ENCODE measurements at regions not wholly inside any gene's neighbourhood (a gene's known extent, or its start where the extent isn't known, plus 50 kb on each side); places are given as distances from the start of the nearest gene placed in this dataset.
"Not testable (repeated sequence)": the region's sequence is repeated elsewhere in the genome, so short reads cannot be mapped to it uniquely, and the experiment has no call there.

DNA sequence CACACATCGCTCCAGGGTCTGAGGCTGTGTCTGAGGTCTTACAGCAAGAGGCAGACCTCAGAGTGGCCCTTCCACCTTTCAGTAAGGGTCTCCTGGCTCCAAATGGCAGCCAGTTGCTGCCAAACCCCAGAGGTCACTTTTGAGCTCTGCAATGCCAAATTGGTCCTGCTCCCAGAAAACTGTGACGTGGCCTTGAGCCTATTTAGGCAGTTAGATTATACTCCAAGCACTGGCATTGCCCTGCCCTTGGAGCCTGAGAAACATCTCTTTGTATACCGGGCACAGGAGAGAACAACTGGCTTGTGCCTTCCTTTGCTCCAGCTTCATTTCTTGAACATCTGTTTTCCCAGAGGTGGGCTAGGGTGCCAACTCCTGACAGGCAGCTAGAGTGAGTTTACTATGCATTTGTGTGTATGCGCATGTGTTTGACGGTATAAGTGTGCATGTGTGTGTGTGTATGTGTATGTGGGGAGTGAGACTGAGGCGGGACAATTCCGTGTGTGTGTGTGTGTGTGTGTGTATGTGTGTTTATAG lies 134.5 kb downstream of the IER5 start:
- H4K20me1 ChIP-seq (ENCODE audit: insufficient read depth, low read length): no peaks in the 10 kb centered on the region
- H3K27ac ChIP-seq (ENCODE audit: low read length): no peak overlapping the region
- no peaks in the 10 kb centered on the region for H3K79me2 ChIP-seq (ENCODE audit: low read length)
- H3K9me3 ChIP-seq (replicated peaks; ENCODE audit: insufficient read depth, low read length): no peaks in the 10 kb centered on the region
- no peak for DNase-seq
- no peaks in the 10 kb centered on the region for H3F3A ChIP-seq (ENCODE audit: insufficient read depth, low read length)
- no peak overlapping the region for H3K9ac ChIP-seq (ENCODE audit: low read length)
- no peak for TF ChIP-seq EZH2phosphoT487 (IDR thresholded peaks at IDR 0.05; ENCODE audit: low read length)
- no peak for TF ChIP-seq EZH2 (optimal IDR thresholded peaks at IDR 0.05; ENCODE audit: low read depth, low read length)
- TF ChIP-seq, protein P1, sequence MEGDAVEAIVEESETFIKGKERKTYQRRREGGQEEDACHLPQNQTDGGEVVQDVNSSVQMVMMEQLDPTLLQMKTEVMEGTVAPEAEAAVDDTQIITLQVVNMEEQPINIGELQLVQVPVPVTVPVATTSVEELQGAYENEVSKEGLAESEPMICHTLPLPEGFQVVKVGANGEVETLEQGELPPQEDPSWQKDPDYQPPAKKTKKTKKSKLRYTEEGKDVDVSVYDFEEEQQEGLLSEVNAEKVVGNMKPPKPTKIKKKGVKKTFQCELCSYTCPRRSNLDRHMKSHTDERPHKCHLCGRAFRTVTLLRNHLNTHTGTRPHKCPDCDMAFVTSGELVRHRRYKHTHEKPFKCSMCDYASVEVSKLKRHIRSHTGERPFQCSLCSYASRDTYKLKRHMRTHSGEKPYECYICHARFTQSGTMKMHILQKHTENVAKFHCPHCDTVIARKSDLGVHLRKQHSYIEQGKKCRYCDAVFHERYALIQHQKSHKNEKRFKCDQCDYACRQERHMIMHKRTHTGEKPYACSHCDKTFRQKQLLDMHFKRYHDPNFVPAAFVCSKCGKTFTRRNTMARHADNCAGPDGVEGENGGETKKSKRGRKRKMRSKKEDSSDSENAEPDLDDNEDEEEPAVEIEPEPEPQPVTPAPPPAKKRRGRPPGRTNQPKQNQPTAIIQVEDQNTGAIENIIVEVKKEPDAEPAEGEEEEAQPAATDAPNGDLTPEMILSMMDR (IDR thresholded peaks at IDR 0.05; ENCODE audit: low read length): no peak
- no peak overlapping the region for H3K4me2 ChIP-seq (ENCODE audit: low read depth, low read length)
- no peak overlapping the region for H3K4me3 ChIP-seq (ENCODE audit: low read length)
- H3K4me1 ChIP-seq (ENCODE audit: low read length): no peaks in the 10 kb centered on the region
- H3K9me2 ChIP-seq (replicated peaks; ENCODE audit: insufficient read depth, low read length): no peaks in the 10 kb centered on the region
- no peak overlapping the region for H2AFZ ChIP-seq (ENCODE audit: low read length)
- H3K27me3 ChIP-seq (replicated peaks; ENCODE audit: insufficient read depth, low read length): no peaks in the 10 kb centered on the region
- H3K36me3 ChIP-seq (replicated peaks; ENCODE audit: insufficient read depth, low read length): no peaks in the 10 kb centered on the region

DNA sequence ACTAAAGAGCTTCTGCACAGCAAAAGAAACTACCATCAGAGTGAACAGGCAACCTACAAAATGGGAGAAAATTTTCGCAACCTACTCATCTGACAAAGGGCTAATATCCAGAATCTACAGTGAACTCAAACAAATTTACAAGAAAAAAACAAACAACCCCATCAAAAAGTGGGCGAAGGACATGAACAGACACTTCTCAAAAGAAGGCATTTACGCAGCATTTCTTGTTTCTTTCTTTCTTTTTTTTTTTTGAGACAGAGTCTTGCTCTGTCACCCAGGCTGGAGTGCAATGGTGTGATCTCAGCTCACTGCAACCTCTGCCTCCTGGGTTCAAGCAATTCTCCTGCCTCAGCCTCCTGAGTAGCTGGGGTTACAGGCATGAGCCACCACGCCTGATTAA lies 138.2 kb downstream of the IER5 start:
- H3K9me2 ChIP-seq (replicated peaks; ENCODE audit: insufficient read depth, low read length); H3K36me3 ChIP-seq (replicated peaks; ENCODE audit: insufficient read depth, low read length); H3K27ac ChIP-seq (ENCODE audit: low read length); H3K4me1 ChIP-seq (ENCODE audit: low read length); H4K20me1 ChIP-seq (ENCODE audit: insufficient read depth, low read length); H3K9ac ChIP-seq (ENCODE audit: low read length); DNase-seq; H3K9me3 ChIP-seq (replicated peaks; ENCODE audit: insufficient read depth, low read length); H3K4me3 ChIP-seq (ENCODE audit: low read length); H3K4me2 ChIP-seq (ENCODE audit: low read depth, low read length); H3F3A ChIP-seq (ENCODE audit: insufficient read depth, low read length); H2AFZ ChIP-seq (ENCODE audit: low read length); H3K27me3 ChIP-seq (replicated peaks; ENCODE audit: insufficient read depth, low read length); H3K79me2 ChIP-seq (ENCODE audit: low read length): not testable (repeated sequence)

DNA sequence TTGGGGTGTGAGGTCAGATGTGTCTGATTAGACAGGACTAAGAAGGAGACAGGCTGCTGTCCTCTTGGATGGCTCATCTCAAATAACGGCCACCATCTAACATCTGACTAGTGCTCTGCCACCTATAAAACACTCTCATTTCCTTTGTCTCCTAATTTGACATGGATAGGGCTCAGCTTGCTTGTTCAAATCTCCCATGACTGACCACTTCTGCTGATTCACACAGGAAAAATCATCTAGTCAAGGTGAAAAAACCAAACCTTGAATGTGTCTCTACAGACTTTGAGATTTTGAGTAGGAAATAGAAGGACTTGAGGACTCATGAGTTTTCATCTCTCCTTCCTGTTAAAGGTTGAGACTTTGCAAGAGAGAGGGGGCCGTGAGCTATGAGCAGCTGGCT lies 150.6 kb downstream of the IER5 start:
- H3K27ac ChIP-seq (ENCODE audit: low read length): no peak overlapping the region
- no peak for DNase-seq
- no peaks in the 10 kb centered on the region for H3K36me3 ChIP-seq (replicated peaks; ENCODE audit: insufficient read depth, low read length)
- no peak overlapping the region for H2AFZ ChIP-seq (ENCODE audit: low read length)
- H3K79me2 ChIP-seq (ENCODE audit: low read length): no peaks in the 10 kb centered on the region
- no peak overlapping the region for H3K9ac ChIP-seq (ENCODE audit: low read length)
- H3K9me2 ChIP-seq (replicated peaks; ENCODE audit: insufficient read depth, low read length): no peaks in the 10 kb centered on the region
- H3K27me3 ChIP-seq (replicated peaks; ENCODE audit: insufficient read depth, low read length): no peaks in the 10 kb centered on the region
- no peaks in the 10 kb centered on the region for H3K4me1 ChIP-seq (ENCODE audit: low read length)
- no peak overlapping the region for H3K4me2 ChIP-seq (ENCODE audit: low read depth, low read length)
- H3K9me3 ChIP-seq (replicated peaks; ENCODE audit: insufficient read depth, low read length): no peaks in the 10 kb centered on the region
- no peak overlapping the region for H3K4me3 ChIP-seq (ENCODE audit: low read length)
- no peak for TF ChIP-seq EZH2 (optimal IDR thresholded peaks at IDR 0.05; ENCODE audit: low read depth, low read length)
- TF ChIP-seq EZH2phosphoT487 (IDR thresholded peaks at IDR 0.05; ENCODE audit: low read length): no peak
- TF ChIP-seq, protein P1 (IDR thresholded peaks at IDR 0.05; ENCODE audit: low read length): no peak
- no peaks in the 10 kb centered on the region for H3F3A ChIP-seq (ENCODE audit: insufficient read depth, low read length)
- no peaks in the 10 kb centered on the region for H4K20me1 ChIP-seq (ENCODE audit: insufficient read depth, low read length)

DNA sequence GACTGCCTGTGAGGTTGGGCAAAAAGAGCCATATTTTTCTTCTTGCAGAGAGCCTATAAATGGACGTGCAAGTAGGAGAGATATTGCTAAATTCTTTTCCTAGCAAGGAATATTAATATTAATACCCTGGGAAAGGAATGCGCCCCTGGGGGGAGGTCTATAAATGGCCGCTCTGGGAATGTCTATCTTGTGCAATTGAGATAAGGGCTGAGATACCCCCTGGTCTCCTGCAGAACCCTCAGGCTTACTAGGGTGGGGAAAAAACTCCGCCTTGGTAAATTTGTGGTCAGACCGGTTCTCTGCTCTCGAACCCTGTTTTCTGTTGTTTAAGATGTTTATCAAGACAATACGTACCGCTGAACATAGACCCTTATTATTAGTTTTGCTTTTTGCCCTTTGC lies 157.8 kb downstream of the IER5 start:
- H3K9ac ChIP-seq (ENCODE audit: low read length); H3K36me3 ChIP-seq (replicated peaks; ENCODE audit: insufficient read depth, low read length); H3K9me2 ChIP-seq (replicated peaks; ENCODE audit: insufficient read depth, low read length); H2AFZ ChIP-seq (ENCODE audit: low read length); H3K4me2 ChIP-seq (ENCODE audit: low read depth, low read length); H3K9me3 ChIP-seq (replicated peaks; ENCODE audit: insufficient read depth, low read length); H3K4me3 ChIP-seq (ENCODE audit: low read length); H4K20me1 ChIP-seq (ENCODE audit: insufficient read depth, low read length); H3K27me3 ChIP-seq (replicated peaks; ENCODE audit: insufficient read depth, low read length); DNase-seq; H3K79me2 ChIP-seq (ENCODE audit: low read length); H3K4me1 ChIP-seq (ENCODE audit: low read length); H3K27ac ChIP-seq (ENCODE audit: low read length); H3F3A ChIP-seq (ENCODE audit: insufficient read depth, low read length): not testable (repeated sequence)

DNA sequence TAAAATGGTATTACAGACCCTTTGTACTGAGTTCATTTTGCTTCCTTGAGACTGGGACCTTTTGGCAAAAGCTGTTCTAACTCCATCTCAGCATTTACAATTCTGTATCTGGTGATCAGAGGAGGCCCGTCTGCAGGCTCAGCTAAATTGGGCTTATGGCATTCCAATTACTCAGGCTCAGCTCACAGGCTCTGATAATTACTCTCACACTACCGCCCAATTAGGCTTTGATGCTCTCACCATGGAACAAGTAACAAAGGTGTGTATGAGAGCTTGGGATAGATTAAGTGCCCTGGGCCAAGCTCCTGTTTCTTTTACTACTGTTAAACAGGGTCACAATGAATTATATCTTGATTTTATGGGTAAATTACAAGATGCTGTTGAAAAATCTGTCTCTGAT lies 159.9 kb downstream of the IER5 start:
- H3K4me2 ChIP-seq (ENCODE audit: low read depth, low read length); H3K36me3 ChIP-seq (replicated peaks; ENCODE audit: insufficient read depth, low read length); H3K4me1 ChIP-seq (ENCODE audit: low read length); H4K20me1 ChIP-seq (ENCODE audit: insufficient read depth, low read length); H3K4me3 ChIP-seq (ENCODE audit: low read length); H3K27me3 ChIP-seq (replicated peaks; ENCODE audit: insufficient read depth, low read length); H3F3A ChIP-seq (ENCODE audit: insufficient read depth, low read length); H2AFZ ChIP-seq (ENCODE audit: low read length); H3K27ac ChIP-seq (ENCODE audit: low read length); H3K9me2 ChIP-seq (replicated peaks; ENCODE audit: insufficient read depth, low read length); DNase-seq; H3K9me3 ChIP-seq (replicated peaks; ENCODE audit: insufficient read depth, low read length); H3K79me2 ChIP-seq (ENCODE audit: low read length); H3K9ac ChIP-seq (ENCODE audit: low read length): not testable (repeated sequence)

Data from MM.1S (cell line).